Tibial nerve (tissue), 4 donors: ENCODE measurements at regions not wholly inside any gene's neighbourhood (a gene's known extent, or its start where the extent isn't known, plus 50 kb on each side); places are given as distances from the start of the nearest gene placed in this dataset.

Experiments used
- DNase-seq, 2 donors: peaks; one replicate each; pipeline ENCODE4 v3.0.0-alpha.2; 2019; ENCODE audit warnings: low spot score in 2 of 2
- H3K27ac ChIP-seq, 4 donors: fragments of 200-600 bp; sonication (generic) in 3 of 4; one replicate each; pipeline ENCODE4 v1.5.1; 2017 to 2019; ENCODE audit warnings: mild to moderate bottlenecking in 1 of 4
- H3K27me3 ChIP-seq, 2 donors: fragments of 200-600 bp; sonication (generic) in 1 of 2; one replicate each; pipeline versions ENCODE4 v1.5.1 to v1.6.0; 2017 to 2019
- H3K36me3 ChIP-seq, 3 donors: fragments of 200-600 bp; sonication (generic); one replicate each; pipeline ENCODE4 v1.5.1; 2018 to 2019
- H3K4me1 ChIP-seq, 4 donors: fragments of 200-600 bp; sonication (generic) in 3 of 4; one replicate each; pipeline ENCODE4 v1.5.1; 2017 to 2019
- H3K4me3 ChIP-seq, 4 donors: fragments of 200-600 bp; sonication (generic) in 3 of 4; one replicate each; pipeline ENCODE4 v1.5.1; 2017 to 2019; ENCODE audit warnings: mild to moderate bottlenecking in 1 of 4, moderate library complexity in 1 of 4
- H3K9me3 ChIP-seq, 4 donors: fragments of 200-600 bp; sonication (generic) in 3 of 4; one replicate each; pipeline ENCODE4 v1.5.1; 2017 to 2019
- EP300 ChIP-seq, 2 donors: sonication (generic); formaldehyde crosslinking; IDR thresholded peaks; one replicate each; pipeline ENCODE4 v1.6.1; 2017; ENCODE audit warnings: antibody characterized with exemption in 2 of 2, mild to moderate bottlenecking in 1 of 2
- POLR2A ChIP-seq, 2 donors: fragments of 450-650 bp; IDR thresholded peaks; one replicate each; pipeline ENCODE4 v1.6.1; 2017; ENCODE audit warnings: antibody characterized with exemption in 2 of 2, mild to moderate bottlenecking in 2 of 2, moderate library complexity in 2 of 2
- WGBS, 2 donors: methylation state at CpG; one replicate each; pipeline ENCODE4 v1.1.5; 2018; 5-methylcytosine and 5-hydroxymethylcytosine counted together
- TF ChIP-seq, protein P1 (sequence below), 5 experiments: fragments of 200-600 bp in 3 of 5; fragments of 450-650 bp in 2 of 5; sonication (generic) in 3 of 5; IDR thresholded peaks; one replicate each; pipeline ENCODE4 v1.5.1; 2016 to 2019; ENCODE audit warnings: antibody characterized with exemption in 5 of 5, mild to moderate bottlenecking in 3 of 5, moderate library complexity in 2 of 5

DNA sequence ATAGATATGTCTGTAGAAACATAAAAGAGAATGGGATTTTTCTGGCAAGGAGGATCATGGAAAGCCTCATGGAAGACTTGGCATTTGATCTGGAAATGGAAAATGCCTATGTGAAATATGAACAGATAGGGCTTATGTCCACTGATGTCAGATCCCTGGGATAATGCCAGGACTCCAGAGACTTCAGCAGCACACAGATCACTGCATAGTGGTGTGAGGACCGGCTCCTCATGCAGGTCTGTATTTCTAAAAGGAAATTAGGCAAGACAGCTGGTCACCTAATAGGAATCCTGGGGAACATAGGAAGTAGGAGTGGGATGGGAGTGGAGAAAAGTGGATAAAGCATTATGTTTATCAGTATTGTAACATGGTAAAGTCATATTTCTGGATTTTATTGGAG, 56.8 kb upstream of the IPO9 start:
- Histone ChIP-seq H3K4me1 (peaks cover 0 to 22% (median 5%) of the 10 kb centered on the region in 4 donors), H3K4me3 (no peak overlapping the region)
- 93 to 94% methylated on average over 1 of the region's 1 CpG for WGBS, 2 donors

DNA sequence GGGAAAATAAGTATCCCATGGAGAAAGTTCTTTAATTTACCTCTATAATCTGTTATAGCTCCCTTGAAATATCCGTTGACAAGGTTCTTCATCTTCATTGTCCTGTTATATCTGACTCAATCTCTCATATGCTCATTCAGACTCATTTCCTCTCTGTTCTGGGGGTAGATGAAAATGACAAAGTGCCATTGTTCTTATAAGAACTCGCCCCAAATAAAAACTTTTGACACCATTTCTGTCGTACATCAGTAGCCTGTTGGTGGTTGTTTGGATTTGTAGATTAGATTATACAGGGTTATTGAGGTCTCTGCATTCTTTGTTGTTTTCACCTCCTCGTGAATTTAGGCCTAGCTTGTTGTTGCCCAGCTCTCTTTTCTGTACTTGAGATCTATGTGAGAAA, 55.2 kb upstream of the IPO9 start:
- peaks cover 0 to 18% (median 3%) of the 10 kb centered on the region in 4 donors for H3K9me3 ChIP-seq
- H3K27ac ChIP-seq: peak overlapping the region in 2 of 4 donors; percentile 10 to 51
- DNase-seq: no peak
- no peak overlapping the region for H3K4me3 ChIP-seq
- H3K4me1 ChIP-seq: peaks cover 0 to 33% (median 10%) of the 10 kb centered on the region in 4 donors
- H3K27me3 ChIP-seq: no peaks in the 10 kb centered on the region
- H3K36me3 ChIP-seq: peaks cover 0 to 4% (median 0%) of the 10 kb centered on the region in 3 donors
- TF ChIP-seq POLR2A (IDR thresholded peaks at IDR 0.05) (no peak), EP300 (IDR thresholded peaks at IDR 0.05) (no peak)
- TF ChIP-seq, protein P1, sequence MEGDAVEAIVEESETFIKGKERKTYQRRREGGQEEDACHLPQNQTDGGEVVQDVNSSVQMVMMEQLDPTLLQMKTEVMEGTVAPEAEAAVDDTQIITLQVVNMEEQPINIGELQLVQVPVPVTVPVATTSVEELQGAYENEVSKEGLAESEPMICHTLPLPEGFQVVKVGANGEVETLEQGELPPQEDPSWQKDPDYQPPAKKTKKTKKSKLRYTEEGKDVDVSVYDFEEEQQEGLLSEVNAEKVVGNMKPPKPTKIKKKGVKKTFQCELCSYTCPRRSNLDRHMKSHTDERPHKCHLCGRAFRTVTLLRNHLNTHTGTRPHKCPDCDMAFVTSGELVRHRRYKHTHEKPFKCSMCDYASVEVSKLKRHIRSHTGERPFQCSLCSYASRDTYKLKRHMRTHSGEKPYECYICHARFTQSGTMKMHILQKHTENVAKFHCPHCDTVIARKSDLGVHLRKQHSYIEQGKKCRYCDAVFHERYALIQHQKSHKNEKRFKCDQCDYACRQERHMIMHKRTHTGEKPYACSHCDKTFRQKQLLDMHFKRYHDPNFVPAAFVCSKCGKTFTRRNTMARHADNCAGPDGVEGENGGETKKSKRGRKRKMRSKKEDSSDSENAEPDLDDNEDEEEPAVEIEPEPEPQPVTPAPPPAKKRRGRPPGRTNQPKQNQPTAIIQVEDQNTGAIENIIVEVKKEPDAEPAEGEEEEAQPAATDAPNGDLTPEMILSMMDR (IDR thresholded peaks at IDR 0.05): no peak
- 46 to 49% methylated on average over 4 of the region's 4 CpGs for WGBS, 2 donors

More for the DNA sequence above, 56.8 kb upstream of the IPO9 start:
- no peak overlapping the region for H3K27ac ChIP-seq
- TF ChIP-seq, protein P1 (IDR thresholded peaks at IDR 0.05): no peak
- TF ChIP-seq POLR2A (IDR thresholded peaks at IDR 0.05) (no peak), EP300 (IDR thresholded peaks at IDR 0.05) (no peak)
- DNase-seq: no peak
- H3K36me3 ChIP-seq: peaks cover 0 to 4% (median 0%) of the 10 kb centered on the region in 3 donors
- H3K9me3 ChIP-seq: peaks cover 0 to 18% (median 3%) of the 10 kb centered on the region in 4 donors
- H3K27me3 ChIP-seq: no peaks in the 10 kb centered on the region

DNA sequence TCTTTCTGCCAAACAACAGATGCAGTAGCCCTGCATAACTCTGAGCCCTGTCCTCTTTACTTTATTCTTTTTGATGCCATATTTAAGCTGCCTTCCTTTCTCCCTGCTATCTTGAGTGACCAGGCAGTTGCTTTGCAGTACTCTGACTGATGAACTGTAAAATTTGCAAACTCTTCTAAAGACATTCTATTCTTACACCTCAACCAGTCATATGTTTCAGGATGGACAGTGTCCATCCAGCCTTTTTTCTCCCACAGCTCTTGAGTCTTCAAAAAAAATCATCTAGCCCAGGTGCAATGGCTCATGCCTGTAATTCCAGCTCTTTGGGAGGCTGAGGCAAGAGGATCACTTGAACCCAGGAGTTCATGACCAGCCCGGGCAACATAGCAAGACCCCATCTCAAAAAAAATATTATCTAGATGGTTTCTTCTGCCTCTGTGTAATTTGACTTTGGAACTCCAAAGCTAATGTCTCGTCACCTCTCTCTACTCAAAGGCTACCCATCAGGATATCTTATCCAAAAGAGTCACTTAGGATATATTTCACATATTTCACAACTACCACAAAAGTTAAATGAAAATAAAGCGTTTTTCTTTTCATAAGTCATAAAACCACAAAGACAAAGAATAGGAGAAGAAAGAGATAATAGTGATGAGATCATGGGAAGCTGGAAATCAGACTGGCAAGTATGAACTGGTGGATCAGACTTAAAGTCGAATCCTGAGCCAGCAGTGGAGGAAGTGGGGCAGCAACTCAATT, 54.6 kb upstream of the IPO9 start:
- H3K9me3 ChIP-seq: peaks cover 0 to 18% (median 3%) of the 10 kb centered on the region in 4 donors
- no peak overlapping the region for H3K4me3 ChIP-seq
- 78 to 87% methylated on average over 4 of the region's 4 CpGs for WGBS, 2 donors
- TF ChIP-seq, protein P1 (IDR thresholded peaks at IDR 0.05): no peak
- TF ChIP-seq POLR2A (IDR thresholded peaks at IDR 0.05): no peak
- H3K27me3 ChIP-seq: no peaks in the 10 kb centered on the region
- H3K4me1 ChIP-seq: peaks cover 0 to 31% (median 10%) of the 10 kb centered on the region in 4 donors
- no peak for DNase-seq
- H3K36me3 ChIP-seq: peaks cover 0 to 4% (median 0%) of the 10 kb centered on the region in 3 donors
- H3K27ac ChIP-seq: peak overlapping the region in 2 of 4 donors; percentile 10 to 51

DNA sequence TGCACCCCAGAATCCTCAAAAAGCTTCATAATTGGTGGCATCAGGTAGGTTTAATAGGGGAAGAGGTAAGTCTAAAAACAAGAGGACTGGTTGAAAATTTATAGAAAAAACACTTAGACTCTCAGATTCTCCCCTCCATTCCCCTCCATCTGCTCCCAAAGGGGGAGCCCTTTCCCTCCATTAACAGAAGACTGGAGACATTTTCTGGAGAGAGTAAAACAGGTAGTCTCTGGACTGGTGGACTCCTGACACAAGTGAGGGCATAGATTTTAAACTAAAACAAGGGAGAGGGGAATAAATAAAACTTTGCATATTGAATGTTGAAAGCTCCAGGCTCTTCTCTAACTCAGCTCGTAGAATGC, 54.0 kb upstream of the IPO9 start:
- Histone ChIP-seq H3K27me3 (no peaks in the 10 kb centered on the region), H3K4me3 (no peak overlapping the region), H3K27ac (no peak overlapping the region), H3K36me3 (peaks cover 0 to 4% (median 0%) of the 10 kb centered on the region in 3 donors), H3K9me3 (peaks cover 0 to 18% (median 3%) of the 10 kb centered on the region in 4 donors), H3K4me1 (peaks cover 0 to 31% (median 10%) of the 10 kb centered on the region in 4 donors)
- 96% methylated on average over 1 of the region's 1 CpG for WGBS, 2 donors
- TF ChIP-seq POLR2A (IDR thresholded peaks at IDR 0.05) (no peak), EP300 (IDR thresholded peaks at IDR 0.05) (no peak)
- TF ChIP-seq, protein P1 (IDR thresholded peaks at IDR 0.05): no peak
- no peak for DNase-seq

DNA sequence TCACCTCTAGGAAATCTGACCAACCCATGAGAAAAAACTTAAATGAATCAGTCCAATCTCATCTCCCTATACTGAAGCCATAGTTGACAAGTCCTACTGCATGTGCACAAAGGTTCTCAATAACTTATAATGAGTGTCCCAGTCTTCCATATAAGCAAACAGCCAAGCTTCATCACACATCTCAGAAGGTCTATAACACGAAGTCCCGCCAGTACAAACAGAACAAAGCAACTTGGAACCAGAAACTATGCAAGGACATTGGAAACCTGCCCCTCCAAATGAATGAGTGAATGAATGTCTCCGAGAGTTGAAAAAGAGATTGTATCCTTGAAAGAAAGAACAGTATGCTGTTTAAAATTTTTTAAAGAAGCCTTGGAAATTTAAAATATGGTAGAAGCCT, 53.6 kb upstream of the IPO9 start:
- 80 to 87% methylated on average over 3 of the region's 3 CpGs for WGBS, 2 donors
- H3K9me3 ChIP-seq: peaks cover 0 to 18% (median 3%) of the 10 kb centered on the region in 4 donors
- no peaks in the 10 kb centered on the region for H3K27me3 ChIP-seq
- TF ChIP-seq POLR2A (IDR thresholded peaks at IDR 0.05) (no peak), EP300 (IDR thresholded peaks at IDR 0.05) (no peak)
- TF ChIP-seq, protein P1 (IDR thresholded peaks at IDR 0.05): no peak
- peaks cover 0 to 5% (median 0%) of the 10 kb centered on the region in 3 donors for H3K36me3 ChIP-seq
- DNase-seq: no peak
- H3K4me1 ChIP-seq: peaks cover 0 to 27% (median 8%) of the 10 kb centered on the region in 4 donors
- H3K4me3 ChIP-seq: no peak overlapping the region
- H3K27ac ChIP-seq: no peak overlapping the region
